ENCODE measurements at regions not wholly inside any gene's neighbourhood (a gene's known extent, or its start where the extent isn't known, plus 50 kb on each side); places are given as distances from the start of the nearest gene placed in this dataset.

GRCh38 chrX:46165411-46165810 is 379.8 kb downstream of the ZNF674 start:
- TF ChIP-seq MXI1 (IDR thresholded peaks at IDR 0.05; ENCODE audit: borderline replicate concordance, low read depth, low read length) (no peak), CTCF (conservative IDR thresholded peaks at IDR 0.05; ENCODE audit: low read depth, low read length) (no peak), POLR2A (IDR thresholded peaks at IDR 0.05; ENCODE audit: low read depth, low read length) (no peak), CEBPB (IDR thresholded peaks at IDR 0.05; ENCODE audit: low read depth, low read length) (no peak)
- TF ChIP-seq, protein P1, sequence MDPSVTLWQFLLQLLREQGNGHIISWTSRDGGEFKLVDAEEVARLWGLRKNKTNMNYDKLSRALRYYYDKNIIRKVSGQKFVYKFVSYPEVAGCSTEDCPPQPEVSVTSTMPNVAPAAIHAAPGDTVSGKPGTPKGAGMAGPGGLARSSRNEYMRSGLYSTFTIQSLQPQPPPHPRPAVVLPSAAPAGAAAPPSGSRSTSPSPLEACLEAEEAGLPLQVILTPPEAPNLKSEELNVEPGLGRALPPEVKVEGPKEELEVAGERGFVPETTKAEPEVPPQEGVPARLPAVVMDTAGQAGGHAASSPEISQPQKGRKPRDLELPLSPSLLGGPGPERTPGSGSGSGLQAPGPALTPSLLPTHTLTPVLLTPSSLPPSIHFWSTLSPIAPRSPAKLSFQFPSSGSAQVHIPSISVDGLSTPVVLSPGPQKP (IDR thresholded peaks at IDR 0.05; ENCODE audit: borderline replicate concordance, low read depth, low read length), result no peak

Data from IMR-90 (cell line).